ENCODE measurements at regions not wholly inside any gene's neighbourhood (a gene's known extent, or its start where the extent isn't known, plus 50 kb on each side); places are given as distances from the start of the nearest gene placed in this dataset.

DNA sequence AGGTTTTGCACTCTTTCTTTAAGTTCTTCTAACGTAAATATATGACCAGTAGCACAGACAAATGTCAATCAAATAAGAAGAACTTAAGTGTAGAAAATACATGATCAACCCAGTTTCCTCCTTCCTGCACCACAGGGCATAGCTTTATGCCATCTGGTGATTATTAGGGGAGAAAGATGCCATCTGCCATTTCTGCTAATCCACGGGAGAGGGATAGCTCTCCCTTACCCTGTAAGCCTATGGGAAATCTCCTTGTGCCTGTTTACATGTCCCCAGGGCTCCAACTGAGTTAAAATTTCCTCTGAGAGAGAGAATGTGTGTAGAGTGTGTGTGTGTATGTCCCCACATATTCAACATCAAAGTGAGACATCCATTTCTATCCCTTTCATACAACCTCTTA is 135.9 kb downstream of the RSL24D1 start:
- TF ChIP-seq, protein P1, sequence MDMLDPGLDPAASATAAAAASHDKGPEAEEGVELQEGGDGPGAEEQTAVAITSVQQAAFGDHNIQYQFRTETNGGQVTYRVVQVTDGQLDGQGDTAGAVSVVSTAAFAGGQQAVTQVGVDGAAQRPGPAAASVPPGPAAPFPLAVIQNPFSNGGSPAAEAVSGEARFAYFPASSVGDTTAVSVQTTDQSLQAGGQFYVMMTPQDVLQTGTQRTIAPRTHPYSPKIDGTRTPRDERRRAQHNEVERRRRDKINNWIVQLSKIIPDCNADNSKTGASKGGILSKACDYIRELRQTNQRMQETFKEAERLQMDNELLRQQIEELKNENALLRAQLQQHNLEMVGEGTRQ (IDR thresholded peaks at IDR 0.05): no peak
- TF ChIP-seq NPAS2 (CRISPR knock-in tag; IDR thresholded peaks at IDR 0.05; ENCODE audit: borderline replicate concordance) (no peak), ESRRA (IDR thresholded peaks at IDR 0.05; ENCODE audit: borderline replicate concordance, low read length) (no peak), RNF2 (IDR thresholded peaks at IDR 0.05; ENCODE audit: borderline replicate concordance, low read depth) (no peak), ZC3H11A (IDR thresholded peaks at IDR 0.05) (no peak), NFE2L2 (conservative IDR thresholded peaks at IDR 0.05; ENCODE audit: low read length) (no peak), MAFK (IDR thresholded peaks at IDR 0.05; ENCODE audit: partially characterized antibody) (no peak), BHLHE40 (IDR thresholded peaks at IDR 0.05; ENCODE audit: low read depth, low read length) (no peak)
- TF ChIP-seq, protein P2, sequence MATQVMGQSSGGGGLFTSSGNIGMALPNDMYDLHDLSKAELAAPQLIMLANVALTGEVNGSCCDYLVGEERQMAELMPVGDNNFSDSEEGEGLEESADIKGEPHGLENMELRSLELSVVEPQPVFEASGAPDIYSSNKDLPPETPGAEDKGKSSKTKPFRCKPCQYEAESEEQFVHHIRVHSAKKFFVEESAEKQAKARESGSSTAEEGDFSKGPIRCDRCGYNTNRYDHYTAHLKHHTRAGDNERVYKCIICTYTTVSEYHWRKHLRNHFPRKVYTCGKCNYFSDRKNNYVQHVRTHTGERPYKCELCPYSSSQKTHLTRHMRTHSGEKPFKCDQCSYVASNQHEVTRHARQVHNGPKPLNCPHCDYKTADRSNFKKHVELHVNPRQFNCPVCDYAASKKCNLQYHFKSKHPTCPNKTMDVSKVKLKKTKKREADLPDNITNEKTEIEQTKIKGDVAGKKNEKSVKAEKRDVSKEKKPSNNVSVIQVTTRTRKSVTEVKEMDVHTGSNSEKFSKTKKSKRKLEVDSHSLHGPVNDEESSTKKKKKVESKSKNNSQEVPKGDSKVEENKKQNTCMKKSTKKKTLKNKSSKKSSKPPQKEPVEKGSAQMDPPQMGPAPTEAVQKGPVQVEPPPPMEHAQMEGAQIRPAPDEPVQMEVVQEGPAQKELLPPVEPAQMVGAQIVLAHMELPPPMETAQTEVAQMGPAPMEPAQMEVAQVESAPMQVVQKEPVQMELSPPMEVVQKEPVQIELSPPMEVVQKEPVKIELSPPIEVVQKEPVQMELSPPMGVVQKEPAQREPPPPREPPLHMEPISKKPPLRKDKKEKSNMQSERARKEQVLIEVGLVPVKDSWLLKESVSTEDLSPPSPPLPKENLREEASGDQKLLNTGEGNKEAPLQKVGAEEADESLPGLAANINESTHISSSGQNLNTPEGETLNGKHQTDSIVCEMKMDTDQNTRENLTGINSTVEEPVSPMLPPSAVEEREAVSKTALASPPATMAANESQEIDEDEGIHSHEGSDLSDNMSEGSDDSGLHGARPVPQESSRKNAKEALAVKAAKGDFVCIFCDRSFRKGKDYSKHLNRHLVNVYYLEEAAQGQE (IDR thresholded peaks at IDR 0.05): no peak
- TF ChIP-seq, protein P3, sequence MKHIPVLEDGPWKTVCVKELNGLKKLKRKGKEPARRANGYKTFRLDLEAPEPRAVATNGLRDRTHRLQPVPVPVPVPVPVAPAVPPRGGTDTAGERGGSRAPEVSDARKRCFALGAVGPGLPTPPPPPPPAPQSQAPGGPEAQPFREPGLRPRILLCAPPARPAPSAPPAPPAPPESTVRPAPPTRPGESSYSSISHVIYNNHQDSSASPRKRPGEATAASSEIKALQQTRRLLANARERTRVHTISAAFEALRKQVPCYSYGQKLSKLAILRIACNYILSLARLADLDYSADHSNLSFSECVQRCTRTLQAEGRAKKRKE (CRISPR knock-in tag; IDR thresholded peaks at IDR 0.05; ENCODE audit: low read depth): no peak
- TF ChIP-seq, protein P4, sequence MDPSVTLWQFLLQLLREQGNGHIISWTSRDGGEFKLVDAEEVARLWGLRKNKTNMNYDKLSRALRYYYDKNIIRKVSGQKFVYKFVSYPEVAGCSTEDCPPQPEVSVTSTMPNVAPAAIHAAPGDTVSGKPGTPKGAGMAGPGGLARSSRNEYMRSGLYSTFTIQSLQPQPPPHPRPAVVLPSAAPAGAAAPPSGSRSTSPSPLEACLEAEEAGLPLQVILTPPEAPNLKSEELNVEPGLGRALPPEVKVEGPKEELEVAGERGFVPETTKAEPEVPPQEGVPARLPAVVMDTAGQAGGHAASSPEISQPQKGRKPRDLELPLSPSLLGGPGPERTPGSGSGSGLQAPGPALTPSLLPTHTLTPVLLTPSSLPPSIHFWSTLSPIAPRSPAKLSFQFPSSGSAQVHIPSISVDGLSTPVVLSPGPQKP (IDR thresholded peaks at IDR 0.05; ENCODE audit: low read depth, low read length): no peak
- TF ChIP-seq, protein P5, sequence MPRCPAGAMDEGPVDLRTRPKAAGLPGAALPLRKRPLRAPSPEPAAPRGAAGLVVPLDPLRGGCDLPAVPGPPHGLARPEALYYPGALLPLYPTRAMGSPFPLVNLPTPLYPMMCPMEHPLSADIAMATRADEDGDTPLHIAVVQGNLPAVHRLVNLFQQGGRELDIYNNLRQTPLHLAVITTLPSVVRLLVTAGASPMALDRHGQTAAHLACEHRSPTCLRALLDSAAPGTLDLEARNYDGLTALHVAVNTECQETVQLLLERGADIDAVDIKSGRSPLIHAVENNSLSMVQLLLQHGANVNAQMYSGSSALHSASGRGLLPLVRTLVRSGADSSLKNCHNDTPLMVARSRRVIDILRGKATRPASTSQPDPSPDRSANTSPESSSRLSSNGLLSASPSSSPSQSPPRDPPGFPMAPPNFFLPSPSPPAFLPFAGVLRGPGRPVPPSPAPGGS (IDR thresholded peaks at IDR 0.05): no peak
- TF ChIP-seq, protein P6, sequence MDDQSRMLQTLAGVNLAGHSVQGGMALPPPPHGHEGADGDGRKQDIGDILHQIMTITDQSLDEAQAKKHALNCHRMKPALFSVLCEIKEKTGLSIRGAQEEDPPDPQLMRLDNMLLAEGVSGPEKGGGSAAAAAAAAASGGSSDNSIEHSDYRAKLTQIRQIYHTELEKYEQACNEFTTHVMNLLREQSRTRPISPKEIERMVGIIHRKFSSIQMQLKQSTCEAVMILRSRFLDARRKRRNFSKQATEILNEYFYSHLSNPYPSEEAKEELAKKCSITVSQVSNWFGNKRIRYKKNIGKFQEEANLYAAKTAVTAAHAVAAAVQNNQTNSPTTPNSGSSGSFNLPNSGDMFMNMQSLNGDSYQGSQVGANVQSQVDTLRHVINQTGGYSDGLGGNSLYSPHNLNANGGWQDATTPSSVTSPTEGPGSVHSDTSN (IDR thresholded peaks at IDR 0.05): no peak
- no peak for FAIRE-seq
- H3K4me3 ChIP-seq: no peak overlapping the region
- no peak for DNase-seq (ENCODE audit: low read depth in 1 of 2, low spot score in 1 of 2)
- WGBS (ENCODE audit: missing lambda C conversion rate): 2% methylated on average over 2 of the region's 2 CpGs
- ChIA-PET CTCF (no interaction called here), POLR2A (no interaction called here)
- H3K27ac ChIP-seq: no peak overlapping the region
- no peak for ATAC-seq
- H3K4me1 ChIP-seq: no peaks in the 10 kb centered on the region
- H3K4me2 ChIP-seq: no peak overlapping the region
- H3K9me3 ChIP-seq: no peaks in the 10 kb centered on the region; the same call in 2 of the 3 replicates

DNA sequence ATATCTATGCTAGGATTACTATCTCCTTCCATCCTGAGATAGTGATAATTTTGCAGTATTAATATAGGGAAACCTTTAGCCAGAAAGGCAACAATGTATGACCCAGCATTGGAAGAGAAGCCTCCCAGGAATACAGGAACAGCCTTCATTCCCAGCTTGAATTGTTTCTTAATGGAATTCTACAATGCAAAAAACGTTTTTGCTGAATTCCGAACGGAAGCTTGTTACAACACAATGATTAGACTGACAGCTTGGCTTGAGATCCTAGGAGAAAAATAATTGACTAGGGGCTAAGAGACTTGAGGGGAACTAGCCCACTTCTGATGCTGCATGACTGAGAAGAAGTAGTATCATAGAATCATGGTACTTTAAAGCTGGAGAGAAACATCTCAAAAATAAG is 140.2 kb downstream of the RSL24D1 start:
- no peak for ATAC-seq
- H3K27ac ChIP-seq: no peak overlapping the region

More for the DNA sequence above, 140.2 kb downstream of the RSL24D1 start:
- DNase-seq (ENCODE audit: low read depth in 1 of 2, low spot score in 1 of 2) (no peak), FAIRE-seq (no peak)
- ChIA-PET POLR2A (no interaction called here), CTCF (interaction anchor here (0.6 to 1.1 kb wide), 2 partner anchors 17 to 1267 kb away, joined by 3 to 4 read pairs; no protein-coding TSS in a partner anchor)
- Histone ChIP-seq H3K4me1 (no peaks in the 10 kb centered on the region), H3K9me3 (no peaks in the 10 kb centered on the region), H3K4me2 (no peak overlapping the region), H3K4me3 (no peak overlapping the region)
- 20% methylated on average over 3 of the region's 3 CpGs for WGBS (ENCODE audit: missing lambda C conversion rate)
- TF ChIP-seq BHLHE40 (IDR thresholded peaks at IDR 0.05; ENCODE audit: low read depth, low read length) (no peak), ZC3H11A (IDR thresholded peaks at IDR 0.05) (no peak), RFX5 (IDR thresholded peaks at IDR 0.05) (no peak), FOSB (CRISPR knock-in tag; IDR thresholded peaks at IDR 0.05) (no peak), NR3C1 (IDR thresholded peaks at IDR 0.05) (no peak)
- TF ChIP-seq, protein P3 (CRISPR knock-in tag; IDR thresholded peaks at IDR 0.05; ENCODE audit: low read depth): no peak
- TF ChIP-seq, protein P6 (IDR thresholded peaks at IDR 0.05): no peak

Data from A549 (cell line).